ENCODE measurements at regions not wholly inside any gene's neighbourhood (a gene's known extent, or its start where the extent isn't known, plus 50 kb on each side); places are given as distances from the start of the nearest gene placed in this dataset.

- peak in 1 of 2 experiments; percentile 61 for DNase-seq
These were observed 213.2 kb upstream of the MANEA start for GRCh38 chr6:95364016-95364604.

DNA sequence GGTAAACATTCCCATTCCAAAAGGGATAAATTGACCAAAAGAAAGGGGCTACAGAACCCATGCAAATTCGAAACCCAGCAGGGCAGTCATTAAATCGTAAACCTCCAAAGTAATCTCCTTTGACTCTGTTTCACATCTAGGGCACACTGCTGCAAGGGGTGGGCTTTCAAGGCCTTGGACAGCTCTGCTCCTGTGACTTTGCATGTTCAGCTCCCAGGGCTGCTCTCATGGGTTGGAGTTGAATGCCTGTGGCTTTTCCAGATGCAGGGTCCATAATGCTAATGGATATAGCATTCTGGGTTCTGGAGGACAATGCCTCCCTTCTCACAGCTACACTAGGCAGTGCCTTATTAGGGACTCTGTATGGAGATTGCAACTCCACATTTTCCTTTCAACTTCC is 211.9 kb upstream of the MANEA start:
- DNase-seq: no peak

DNA sequence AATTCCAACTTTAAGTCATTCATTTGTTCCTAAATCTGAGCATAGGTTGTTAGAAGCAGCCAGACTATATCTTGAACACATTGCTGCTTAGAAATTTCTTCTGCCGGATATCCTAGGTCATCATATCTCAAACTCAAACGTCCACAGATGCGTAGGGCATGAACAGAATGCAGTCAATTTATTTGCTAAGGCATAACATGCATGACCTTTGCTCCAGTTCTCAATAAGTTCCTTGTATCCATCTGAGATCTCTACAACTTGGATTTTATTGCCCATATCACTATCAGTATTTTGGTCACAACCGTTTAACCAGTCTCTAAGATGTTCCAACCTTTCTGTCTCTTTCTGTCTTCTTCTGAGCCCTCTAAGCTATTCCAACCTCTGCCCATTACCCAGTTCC is 210.9 kb upstream of the MANEA start:
- no peak for DNase-seq

- DNase-seq: no peak
These were observed 193.5 kb upstream of the MANEA start for GRCh38 chr6:95383878-95384277.

DNA sequence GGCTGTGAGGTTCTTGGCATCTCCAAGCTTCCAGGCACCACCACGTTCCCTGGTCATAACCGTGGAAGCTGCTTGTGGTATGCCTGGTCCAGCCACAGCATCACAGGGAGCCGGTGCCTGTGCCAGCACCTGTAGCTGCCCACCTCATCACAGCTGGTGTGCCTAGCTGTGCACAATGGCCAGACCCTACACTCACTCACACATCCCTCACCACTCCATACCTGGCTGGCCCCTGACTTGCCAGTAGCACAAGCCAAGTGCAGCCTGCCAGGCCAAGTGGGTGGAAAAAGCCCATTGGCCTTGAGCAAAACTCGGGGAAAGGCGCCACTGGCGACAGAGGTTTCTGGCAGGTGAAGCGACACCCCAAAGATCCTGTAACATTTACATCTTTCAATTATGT is 192.3 kb upstream of the MANEA start:
- DNase-seq: no peak

DNA sequence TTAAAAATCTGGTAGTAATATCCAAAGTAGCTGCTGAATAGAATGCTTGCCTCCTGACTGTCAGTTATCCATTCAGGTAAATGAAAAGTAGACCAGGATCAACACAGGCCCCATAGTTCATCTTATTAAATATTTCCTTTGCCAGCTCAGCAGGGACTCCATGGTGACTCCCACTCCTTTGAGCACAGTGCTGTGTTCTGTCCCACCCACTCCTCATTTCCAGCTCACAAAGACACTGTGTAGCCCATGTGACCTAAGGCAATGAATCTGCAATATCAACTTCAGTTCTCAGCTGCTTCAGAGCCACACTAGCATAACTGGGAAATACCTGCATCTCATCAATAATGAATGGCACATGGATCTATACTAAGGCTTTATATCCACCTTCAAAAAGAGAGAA is 189.5 kb upstream of the MANEA start:
- DNase-seq: no peak

- no peak for DNase-seq
These were observed 172.6 kb upstream of the MANEA start for GRCh38 chr6:95404777-95405176.

- peak in 1 of 2 experiments; percentile 54 for DNase-seq
These were observed 169.2 kb upstream of the MANEA start for GRCh38 chr6:95408111-95408510.

- no peak for DNase-seq
These were observed 167.2 kb upstream of the MANEA start for GRCh38 chr6:95410168-95410567.

- DNase-seq: no peak
These were observed 163.5 kb upstream of the MANEA start for GRCh38 chr6:95413789-95414188.

DNA sequence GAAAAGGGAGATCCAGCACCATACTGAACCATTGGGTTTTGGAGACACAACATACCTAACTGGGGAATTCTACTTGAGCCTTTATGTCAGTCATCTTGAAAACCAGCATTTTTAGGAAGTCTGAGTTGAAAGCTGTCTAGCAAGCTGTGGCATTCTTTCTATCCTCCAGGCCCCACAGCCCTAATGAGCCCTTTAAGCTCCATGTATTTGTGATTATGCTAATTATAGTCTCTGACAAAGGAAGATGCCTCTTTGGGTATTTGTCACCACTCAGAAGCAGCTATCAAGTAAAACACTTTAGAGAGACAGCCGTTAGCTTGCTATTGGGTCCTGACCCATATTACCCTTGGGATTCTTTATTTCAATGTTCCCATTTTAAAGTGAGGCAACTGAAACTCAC is 159.5 kb upstream of the MANEA start:
- DNase-seq: no peak

DNA sequence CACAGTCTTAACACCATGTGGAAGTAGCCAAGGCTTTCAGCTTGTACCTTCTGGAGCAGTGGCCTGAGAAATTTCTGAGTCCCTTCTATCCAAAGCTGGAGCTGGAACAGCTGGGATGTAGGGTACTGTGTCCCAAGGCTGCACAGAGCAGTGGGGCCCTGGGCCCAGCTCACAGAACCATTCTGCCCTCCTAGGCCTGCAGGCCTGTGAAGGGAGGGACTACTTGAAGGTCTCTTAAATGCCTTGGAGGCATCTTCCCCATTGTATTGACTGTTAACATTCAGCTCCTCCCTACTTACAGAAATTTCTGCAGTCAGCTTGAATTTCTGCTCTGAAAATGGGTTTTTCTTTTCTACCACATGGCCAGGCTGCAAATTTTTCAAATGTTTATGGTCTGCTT is 156.5 kb upstream of the MANEA start:
- no peak for DNase-seq

DNA sequence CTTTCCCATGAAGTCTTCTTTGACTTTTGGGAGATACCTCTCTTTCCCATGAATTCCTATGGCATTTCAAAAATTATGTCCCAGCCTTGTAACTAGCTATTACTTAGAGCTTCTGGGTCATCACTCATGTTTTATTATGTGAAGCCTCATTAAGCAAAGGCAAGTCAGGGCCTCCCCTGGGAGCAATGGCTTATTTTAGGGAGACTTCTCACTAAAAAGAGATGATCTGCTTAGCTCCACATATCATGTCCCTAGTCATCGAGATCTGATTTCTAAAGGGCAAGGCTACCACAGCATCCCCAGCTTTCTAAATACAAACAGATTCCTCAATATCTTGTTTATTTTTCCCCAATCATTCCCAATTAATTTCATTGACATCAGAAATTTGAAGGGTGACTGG is 154.0 kb upstream of the MANEA start:
- DNase-seq: no peak

GRCh38 chr6:95431637-95432228 is 145.6 kb upstream of the MANEA start:
- DNase-seq: peak in 1 of 2 experiments; percentile 58

DNA sequence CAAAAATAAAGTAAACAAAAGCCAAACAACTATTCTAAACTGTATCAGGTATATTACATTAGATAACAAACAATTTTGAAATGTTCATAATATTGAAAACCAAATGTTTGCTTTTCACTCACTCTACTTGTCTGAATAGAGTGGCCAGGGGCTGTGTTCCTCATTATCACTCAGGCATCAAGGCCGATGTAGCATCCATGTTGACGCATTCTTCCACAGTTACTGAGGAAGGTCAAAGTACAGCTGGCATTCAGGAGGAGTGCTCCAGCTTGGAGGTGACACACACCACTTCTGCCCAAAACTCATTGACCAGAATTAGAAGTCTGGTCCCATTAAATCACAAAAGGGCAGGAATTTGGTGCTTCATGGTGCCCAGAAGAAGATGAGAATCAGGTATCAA is 137.6 kb upstream of the MANEA start:
- no peak for DNase-seq

GRCh38 chr6:95448208-95448607 is 129.1 kb upstream of the MANEA start:
- DNase-seq: no peak

- DNase-seq: no peak
These were observed 107.8 kb upstream of the MANEA start for GRCh38 chr6:95469511-95469910.

- no peak for DNase-seq
These were observed 98.4 kb upstream of the MANEA start for GRCh38 chr6:95478941-95479340.

GRCh38 chr6:95487817-95488216 is 89.5 kb upstream of the MANEA start:
- no peak for DNase-seq

- no peak for DNase-seq
These were observed 88.0 kb upstream of the MANEA start for GRCh38 chr6:95489185-95489863.

DNA sequence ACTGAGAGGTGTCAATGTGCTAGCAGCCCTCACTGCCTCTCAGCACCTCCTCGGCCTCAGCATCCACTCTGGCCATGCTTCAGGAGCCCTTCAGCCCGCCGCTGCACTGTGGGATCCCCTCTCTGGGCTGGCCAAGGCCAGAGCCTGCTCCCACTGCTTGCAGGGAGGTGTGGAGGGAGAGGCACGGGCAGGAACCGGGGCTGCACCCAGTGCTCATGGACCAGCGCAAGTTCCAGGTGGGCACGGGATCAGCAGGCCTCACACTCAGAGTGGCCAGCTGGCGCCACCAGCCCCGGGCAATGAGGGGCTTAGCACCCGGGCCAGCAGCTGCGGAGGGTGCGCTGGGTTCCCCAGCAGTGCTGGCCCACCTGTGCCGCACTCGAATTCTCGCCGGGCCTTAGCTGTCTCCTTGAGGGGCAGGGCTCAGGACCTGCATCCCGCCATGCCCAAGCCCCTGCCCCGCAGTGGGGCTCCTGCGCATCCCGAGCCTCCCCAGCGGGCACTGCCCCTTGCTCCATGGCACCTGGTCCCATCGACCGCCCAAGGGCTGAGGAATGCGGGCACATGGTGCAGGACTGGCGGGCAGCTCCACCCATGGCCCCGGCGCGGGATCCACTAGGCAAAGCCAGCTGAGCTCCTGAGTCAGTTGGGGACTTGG is 80.4 kb upstream of the MANEA start:
- DNase-seq: no peak

DNA sequence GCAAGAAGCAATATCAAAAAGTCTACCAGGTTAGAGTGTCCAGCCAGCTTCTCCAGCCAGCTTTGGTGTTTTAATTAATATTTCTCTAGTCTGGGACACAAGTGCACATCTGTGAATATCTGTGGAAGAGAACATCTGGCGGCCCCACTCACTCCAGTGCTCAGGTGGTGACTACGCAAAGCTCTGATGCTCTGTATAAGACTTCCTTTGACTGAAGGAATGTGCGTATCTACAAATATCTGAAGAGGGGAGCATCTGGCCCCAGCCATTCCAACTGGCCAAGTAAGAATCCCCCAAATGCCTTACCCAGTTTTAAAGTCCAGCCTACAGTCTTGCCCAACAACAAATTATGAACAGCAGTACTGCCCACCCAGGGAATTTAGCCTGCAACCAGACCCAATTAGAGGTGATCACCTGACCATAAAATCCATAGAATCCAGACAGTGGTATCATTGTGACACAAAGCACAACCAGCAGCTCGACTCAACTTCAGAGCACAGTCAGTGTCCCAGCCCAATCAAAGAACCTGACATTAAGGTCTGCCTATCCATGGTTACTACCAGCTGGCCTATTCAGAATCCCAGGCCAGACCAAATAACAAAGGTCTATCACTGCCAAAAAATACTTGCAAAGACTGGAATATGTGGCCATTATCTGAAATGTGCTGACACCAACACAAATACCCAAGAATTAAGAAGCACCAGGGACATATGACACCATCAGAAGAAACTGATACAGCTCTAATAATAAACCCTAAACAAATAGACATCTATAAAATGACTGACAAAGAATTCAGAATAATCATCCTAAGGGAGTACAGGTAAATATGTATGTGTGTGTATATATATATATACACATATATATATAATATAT is 76.1 kb upstream of the MANEA start:
- DNase-seq: no peak

DNA sequence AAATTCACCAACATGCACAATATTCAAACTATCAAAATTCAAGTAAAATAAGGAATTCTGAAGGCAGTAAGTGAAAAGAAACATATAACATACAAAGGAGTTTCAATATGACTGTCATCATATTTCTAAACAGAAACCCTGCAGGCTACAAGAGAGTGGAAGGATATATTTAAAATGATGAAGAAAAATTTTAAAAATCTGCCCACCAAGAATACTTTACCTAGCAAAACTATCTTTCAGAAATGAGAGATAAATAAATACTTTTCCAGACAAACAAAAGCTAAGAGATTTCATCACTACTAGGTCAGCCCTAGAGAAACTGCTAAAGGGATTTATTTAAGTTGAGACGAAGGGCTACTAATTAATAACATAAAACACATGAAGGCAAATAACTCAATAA is 73.8 kb upstream of the MANEA start:
- no peak for DNase-seq
